ENCODE measurements at regions not wholly inside any gene's neighbourhood (a gene's known extent, or its start where the extent isn't known, plus 50 kb on each side); places are given as distances from the start of the nearest gene placed in this dataset.

DNA sequence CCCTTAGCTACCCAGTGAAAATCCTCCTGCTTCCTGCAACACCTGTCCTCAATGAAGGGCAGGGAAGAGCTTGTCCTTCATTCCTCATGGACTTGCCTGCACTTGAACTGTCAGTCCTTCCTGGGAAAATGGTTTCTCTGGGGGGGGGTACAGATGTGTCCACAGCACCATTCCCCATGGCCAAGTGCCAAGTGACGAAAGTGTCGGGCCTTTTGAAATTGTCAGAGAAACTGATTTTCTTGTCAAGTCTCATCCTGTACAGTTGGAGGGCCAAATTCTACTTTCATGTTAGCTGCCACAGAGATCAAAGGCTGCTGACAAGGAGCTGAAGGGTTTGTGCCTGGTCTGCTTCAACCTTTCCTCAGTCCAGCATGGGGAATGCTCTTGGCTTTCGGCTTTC lies 179.5 kb upstream of the PARP11 start:
- no peaks in the 10 kb centered on the region for H3K79me2 ChIP-seq (ENCODE audit: control insufficient read depth, insufficient read depth, low read length)
- SMC1A ChIA-PET (ENCODE audit: uncharacterized antibody, unreplicated experiment) = no interaction called here
- FAIRE-seq (no peak), DNase-seq (ENCODE audit: low read depth, low spot score) (no peak), ATAC-seq (no peak)
- no peaks in the 10 kb centered on the region; a peak in 1 of 4 replicates for H3K27me3 ChIP-seq (replicated peaks in 1 of 2; ENCODE audit: control insufficient read depth in 2 of 2, insufficient read depth in 2 of 2, low read length in 1 of 2)
- no peaks in the 10 kb centered on the region for H3K36me3 ChIP-seq (ENCODE audit: control insufficient read depth in 2 of 2, insufficient read depth in 2 of 2, low read length in 1 of 2)
- TF ChIP-seq TCF3 (IDR thresholded peaks at IDR 0.05; ENCODE audit: borderline replicate concordance, insufficient read depth, low read depth, low read length) (no peak), RUNX3 (IDR thresholded peaks at IDR 0.05; ENCODE audit: low read length) (no peak), FOXK2 (IDR thresholded peaks at IDR 0.05) (no peak)
- TF ChIP-seq, protein P1, sequence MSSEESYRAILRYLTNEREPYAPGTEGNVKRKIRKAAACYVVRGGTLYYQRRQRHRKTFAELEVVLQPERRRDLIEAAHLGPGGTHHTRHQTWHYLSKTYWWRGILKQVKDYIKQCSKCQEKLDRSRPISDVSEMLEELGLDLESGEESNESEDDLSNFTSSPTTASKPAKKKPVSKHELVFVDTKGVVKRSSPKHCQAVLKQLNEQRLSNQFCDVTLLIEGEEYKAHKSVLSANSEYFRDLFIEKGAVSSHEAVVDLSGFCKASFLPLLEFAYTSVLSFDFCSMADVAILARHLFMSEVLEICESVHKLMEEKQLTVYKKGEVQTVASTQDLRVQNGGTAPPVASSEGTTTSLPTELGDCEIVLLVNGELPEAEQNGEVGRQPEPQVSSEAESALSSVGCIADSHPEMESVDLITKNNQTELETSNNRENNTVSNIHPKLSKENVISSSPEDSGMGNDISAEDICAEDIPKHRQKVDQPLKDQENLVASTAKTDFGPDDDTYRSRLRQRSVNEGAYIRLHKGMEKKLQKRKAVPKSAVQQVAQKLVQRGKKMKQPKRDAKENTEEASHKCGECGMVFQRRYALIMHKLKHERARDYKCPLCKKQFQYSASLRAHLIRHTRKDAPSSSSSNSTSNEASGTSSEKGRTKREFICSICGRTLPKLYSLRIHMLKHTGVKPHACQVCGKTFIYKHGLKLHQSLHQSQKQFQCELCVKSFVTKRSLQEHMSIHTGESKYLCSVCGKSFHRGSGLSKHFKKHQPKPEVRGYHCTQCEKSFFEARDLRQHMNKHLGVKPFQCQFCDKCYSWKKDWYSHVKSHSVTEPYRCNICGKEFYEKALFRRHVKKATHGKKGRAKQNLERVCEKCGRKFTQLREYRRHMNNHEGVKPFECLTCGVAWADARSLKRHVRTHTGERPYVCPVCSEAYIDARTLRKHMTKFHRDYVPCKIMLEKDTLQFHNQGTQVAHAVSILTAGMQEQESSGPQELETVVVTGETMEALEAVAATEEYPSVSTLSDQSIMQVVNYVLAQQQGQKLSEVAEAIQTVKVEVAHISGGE (CRISPR knock-in tag; IDR thresholded peaks at IDR 0.05) = no peak
- intact Hi-C loops (cut with micrococcal nuclease; ENCODE audit: unreplicated experiment) = no loop called here
- WGBS (ENCODE audit: insufficient coverage, insufficient replicate concordance, low lambda C conversion rate, missing lambda C conversion rate) = 75% methylated on average over 3 of the region's 3 CpGs
- RAD21 ChIA-PET (ENCODE audit: unreplicated experiment) = no interaction called here
- no peak overlapping the region for H3K27ac ChIP-seq (ENCODE audit: control insufficient read depth, insufficient read depth)
- CTCF ChIA-PET = no interaction called here
- H3K9ac ChIP-seq (ENCODE audit: control insufficient read depth, insufficient read depth, low read length) = no peak overlapping the region
- no TSS peak for BruUV-seq (replicated peaks)
- in situ Hi-C loops (cut with MboI) = no loop called here
- H3K4me3 ChIP-seq = no peak overlapping the region
- no peaks in the 10 kb centered on the region for H3K9me3 ChIP-seq (replicated peaks; ENCODE audit: control insufficient read depth, insufficient read depth, low read length)
- no peaks in the 10 kb centered on the region for H3K4me1 ChIP-seq (ENCODE audit: control insufficient read depth, insufficient read depth, low read length)
- H3K4me2 ChIP-seq (ENCODE audit: control insufficient read depth, insufficient read depth) = no peak overlapping the region
- no peaks in the 10 kb centered on the region for H4K20me1 ChIP-seq (ENCODE audit: control insufficient read depth, insufficient read depth)
- POLR2A ChIA-PET = no interaction called here
- H2AFZ ChIP-seq (ENCODE audit: control insufficient read depth, low read depth, low read length) = no peak overlapping the region

DNA sequence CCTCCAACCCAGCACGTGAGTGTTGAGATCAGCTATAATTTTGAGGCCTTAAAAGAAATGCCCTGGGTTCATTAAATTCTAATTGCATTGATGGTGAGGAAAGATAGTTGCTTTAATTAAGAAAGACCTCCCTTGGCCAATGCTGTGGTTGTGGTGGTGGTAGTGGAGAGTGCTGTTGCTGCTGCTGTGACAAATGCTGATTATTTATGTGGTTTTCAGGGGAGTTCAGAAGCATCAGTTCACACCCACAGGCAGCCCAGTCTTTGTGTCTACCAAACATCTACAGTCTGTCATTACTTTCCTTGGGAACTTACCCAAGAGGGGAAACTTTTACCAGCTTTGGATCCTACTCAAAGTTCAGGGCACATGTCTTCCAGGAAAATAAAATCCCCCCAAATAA lies 178.4 kb upstream of the PARP11 start:
- Histone ChIP-seq H3K79me2 (ENCODE audit: control insufficient read depth, insufficient read depth, low read length) (no peaks in the 10 kb centered on the region), H2AFZ (ENCODE audit: control insufficient read depth, low read depth, low read length) (no peak overlapping the region), H3K4me1 (ENCODE audit: control insufficient read depth, insufficient read depth, low read length) (no peaks in the 10 kb centered on the region), H4K20me1 (ENCODE audit: control insufficient read depth, insufficient read depth) (no peaks in the 10 kb centered on the region), H3K27ac (ENCODE audit: control insufficient read depth, insufficient read depth) (no peak overlapping the region), H3K9ac (ENCODE audit: control insufficient read depth, insufficient read depth, low read length) (no peak overlapping the region), H3K4me2 (ENCODE audit: control insufficient read depth, insufficient read depth) (no peak overlapping the region), H3K9me3 (replicated peaks; ENCODE audit: control insufficient read depth, insufficient read depth, low read length) (no peaks in the 10 kb centered on the region), H3K27me3 (replicated peaks in 1 of 2; ENCODE audit: control insufficient read depth in 2 of 2, insufficient read depth in 2 of 2, low read length in 1 of 2) (no peaks in the 10 kb centered on the region; a peak in 1 of 4 replicates), H3K4me3 (no peak overlapping the region), H3K36me3 (ENCODE audit: control insufficient read depth in 2 of 2, insufficient read depth in 2 of 2, low read length in 1 of 2) (no peaks in the 10 kb centered on the region)
- ChIA-PET CTCF (no interaction called here), RAD21 (ENCODE audit: unreplicated experiment) (no interaction called here), POLR2A (no interaction called here), SMC1A (ENCODE audit: uncharacterized antibody, unreplicated experiment) (no interaction called here)
- no TSS peak for BruUV-seq (replicated peaks)
- no peak for ATAC-seq
- intact Hi-C loops (cut with micrococcal nuclease; ENCODE audit: unreplicated experiment) = no loop called here
- WGBS (ENCODE audit: insufficient coverage, insufficient replicate concordance, low lambda C conversion rate, missing lambda C conversion rate) = 0% methylated on average over 1 of the region's 1 CpG
- in situ Hi-C loops (cut with MboI) = no loop called here
- DNase-seq (ENCODE audit: low read depth, low spot score) = no peak
- FAIRE-seq = no peak
- TF ChIP-seq IKZF1 (conservative IDR thresholded peaks at IDR 0.05) = no peak
- TF ChIP-seq BCL11A (IDR thresholded peaks at IDR 0.05; ENCODE audit: low read depth, low read length) = no peak
- TF ChIP-seq SREBF1 (IDR thresholded peaks at IDR 0.05; ENCODE audit: low read length) = no peak
- no peak for TF ChIP-seq RAD21 (IDR thresholded peaks at IDR 0.05; ENCODE audit: insufficient read depth, low read depth, low read length)
- no peak for TF ChIP-seq NFXL1 (IDR thresholded peaks at IDR 0.05; ENCODE audit: borderline replicate concordance)
- no peak for TF ChIP-seq ZZZ3 (IDR thresholded peaks at IDR 0.05; ENCODE audit: control insufficient read depth, insufficient read length, low read depth)
- TF ChIP-seq MEF2A (IDR thresholded peaks at IDR 0.05; ENCODE audit: insufficient read depth, low read depth, low read length) = no peak
- TF ChIP-seq JUNB (IDR thresholded peaks at IDR 0.05) = no peak
